ENCODE measurements at regions not wholly inside any gene's neighbourhood (a gene's known extent, or its start where the extent isn't known, plus 50 kb on each side); places are given as distances from the start of the nearest gene placed in this dataset.

DNA sequence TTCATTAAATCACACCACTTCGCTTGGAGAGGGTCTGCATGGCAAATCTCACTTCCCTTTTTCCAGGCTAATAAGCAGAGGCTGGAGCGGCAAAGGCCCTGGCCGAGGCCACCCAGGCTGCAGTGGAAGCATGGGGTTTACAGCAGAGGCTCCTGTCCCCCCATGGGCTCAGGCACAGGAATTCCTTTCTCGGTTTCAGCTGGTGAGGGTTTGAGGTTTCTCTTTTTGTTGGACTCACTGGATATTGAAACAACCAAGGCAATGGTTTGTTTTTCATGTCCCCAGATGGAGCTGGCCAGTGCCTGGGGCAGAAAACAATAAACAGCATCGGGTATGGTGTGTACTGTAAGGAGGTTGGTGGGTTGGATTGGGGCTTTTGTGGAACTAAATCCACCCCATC is 175.6 kb upstream of the RASGRP1 start:
- H3K27me3 ChIP-seq (replicated peaks; ENCODE audit: insufficient read depth, low read depth, low read length, poor library complexity), result peaks cover 47% of the 10 kb centered on the region
- CTCF ChIA-PET, result no interaction called here
- no TSS peak for BruUV-seq (replicated peaks)
- DNase-seq (ENCODE audit: low spot score), result no peak
- H3K9me3 ChIP-seq (ENCODE audit: low read depth, low read length, poor library complexity, severe bottlenecking), result no peaks in the 10 kb centered on the region
- H3K36me3 ChIP-seq (ENCODE audit: insufficient read depth, low read length, poor library complexity, severe bottlenecking), result no peaks in the 10 kb centered on the region
- POLR2A ChIA-PET (ENCODE audit: low non-redundant PET), result no interaction called here
- TF ChIP-seq EZH2 (IDR thresholded peaks at IDR 0.05; ENCODE audit: borderline replicate concordance, low read depth, low read length, poor library complexity, severe bottlenecking), result no peak
- TF ChIP-seq, protein P1, sequence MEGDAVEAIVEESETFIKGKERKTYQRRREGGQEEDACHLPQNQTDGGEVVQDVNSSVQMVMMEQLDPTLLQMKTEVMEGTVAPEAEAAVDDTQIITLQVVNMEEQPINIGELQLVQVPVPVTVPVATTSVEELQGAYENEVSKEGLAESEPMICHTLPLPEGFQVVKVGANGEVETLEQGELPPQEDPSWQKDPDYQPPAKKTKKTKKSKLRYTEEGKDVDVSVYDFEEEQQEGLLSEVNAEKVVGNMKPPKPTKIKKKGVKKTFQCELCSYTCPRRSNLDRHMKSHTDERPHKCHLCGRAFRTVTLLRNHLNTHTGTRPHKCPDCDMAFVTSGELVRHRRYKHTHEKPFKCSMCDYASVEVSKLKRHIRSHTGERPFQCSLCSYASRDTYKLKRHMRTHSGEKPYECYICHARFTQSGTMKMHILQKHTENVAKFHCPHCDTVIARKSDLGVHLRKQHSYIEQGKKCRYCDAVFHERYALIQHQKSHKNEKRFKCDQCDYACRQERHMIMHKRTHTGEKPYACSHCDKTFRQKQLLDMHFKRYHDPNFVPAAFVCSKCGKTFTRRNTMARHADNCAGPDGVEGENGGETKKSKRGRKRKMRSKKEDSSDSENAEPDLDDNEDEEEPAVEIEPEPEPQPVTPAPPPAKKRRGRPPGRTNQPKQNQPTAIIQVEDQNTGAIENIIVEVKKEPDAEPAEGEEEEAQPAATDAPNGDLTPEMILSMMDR (conservative IDR thresholded peaks at IDR 0.05; ENCODE audit: low read depth, low read length), result no peak
- no peak overlapping the region for H3K27ac ChIP-seq (ENCODE audit: low read depth, low read length, poor library complexity, severe bottlenecking)
- intact Hi-C loops (cut with micrococcal nuclease; ENCODE audit: unreplicated experiment), result loop anchor here (10.0 kb wide), 1 partner anchor 65 kb away; no protein-coding TSS in a partner anchor
- H3K4me3 ChIP-seq (ENCODE audit: low read depth, low read length, poor library complexity, severe bottlenecking), result no peak overlapping the region
- no peaks in the 10 kb centered on the region for H3K4me1 ChIP-seq (ENCODE audit: insufficient read depth, low read length, poor library complexity, severe bottlenecking)

DNA sequence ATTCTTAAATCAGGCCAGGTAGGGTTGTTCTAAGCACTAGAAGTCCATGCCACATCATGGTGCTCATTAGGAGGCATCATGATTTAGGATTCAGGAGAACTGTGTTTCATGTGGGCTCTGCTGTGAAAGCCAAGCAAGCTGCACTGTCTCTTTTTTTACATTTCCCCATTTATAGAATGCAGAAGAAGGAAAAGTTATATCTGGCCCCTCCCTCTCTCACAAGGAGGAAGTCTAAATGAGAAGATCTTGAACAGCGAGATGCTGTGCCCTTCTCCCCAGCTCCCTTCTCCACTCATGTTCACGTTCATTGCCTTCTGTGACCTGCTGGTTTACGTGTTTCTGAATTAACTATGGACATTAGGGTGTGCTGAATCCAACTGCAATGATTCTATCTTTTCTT is 178.5 kb upstream of the RASGRP1 start:
- H3K9me3 ChIP-seq (ENCODE audit: low read depth, low read length, poor library complexity, severe bottlenecking), result no peaks in the 10 kb centered on the region
- no peak overlapping the region for H3K4me3 ChIP-seq (ENCODE audit: low read depth, low read length, poor library complexity, severe bottlenecking)
- ChIA-PET POLR2A (ENCODE audit: low non-redundant PET) (no interaction called here), CTCF (no interaction called here)
- BruUV-seq (replicated peaks), result no TSS peak
- no peak overlapping the region for H3K27ac ChIP-seq (ENCODE audit: low read depth, low read length, poor library complexity, severe bottlenecking)
- intact Hi-C loops (cut with micrococcal nuclease; ENCODE audit: unreplicated experiment), result loop anchor here (10.0 kb wide), 1 partner anchor 62 kb away; no protein-coding TSS in a partner anchor
- peaks cover 27% of the 10 kb centered on the region for H3K27me3 ChIP-seq (replicated peaks; ENCODE audit: insufficient read depth, low read depth, low read length, poor library complexity)
- DNase-seq (ENCODE audit: low spot score), result no peak
- H3K4me1 ChIP-seq (ENCODE audit: insufficient read depth, low read length, poor library complexity, severe bottlenecking), result no peaks in the 10 kb centered on the region
- no peak for TF ChIP-seq EZH2 (IDR thresholded peaks at IDR 0.05; ENCODE audit: borderline replicate concordance, low read depth, low read length, poor library complexity, severe bottlenecking)
- no peaks in the 10 kb centered on the region for H3K36me3 ChIP-seq (ENCODE audit: insufficient read depth, low read length, poor library complexity, severe bottlenecking)

DNA sequence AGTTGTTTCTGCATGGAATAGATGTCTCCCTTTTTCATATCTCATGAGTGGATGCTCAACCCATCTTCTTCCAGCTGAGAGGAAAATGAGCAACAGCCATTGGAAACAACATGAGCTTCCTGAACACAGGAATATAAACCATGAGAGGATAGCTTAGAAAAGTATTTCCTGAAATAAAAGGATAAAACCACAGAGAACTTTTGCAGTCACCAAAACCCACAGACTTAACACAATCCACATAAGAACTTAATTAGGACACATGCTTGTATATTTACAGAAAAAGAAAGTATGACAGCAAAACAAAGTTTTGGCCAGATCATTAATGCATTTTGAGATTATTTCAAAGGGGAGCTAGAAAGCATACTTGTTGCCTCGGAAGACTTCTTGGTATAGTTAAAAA is 180.5 kb upstream of the RASGRP1 start:
- Histone ChIP-seq H3K27ac (ENCODE audit: low read depth, low read length, poor library complexity, severe bottlenecking) (no peak overlapping the region), H3K4me3 (ENCODE audit: low read depth, low read length, poor library complexity, severe bottlenecking) (no peak overlapping the region), H3K9me3 (ENCODE audit: low read depth, low read length, poor library complexity, severe bottlenecking) (no peaks in the 10 kb centered on the region), H3K36me3 (ENCODE audit: insufficient read depth, low read length, poor library complexity, severe bottlenecking) (no peaks in the 10 kb centered on the region), H3K4me1 (ENCODE audit: insufficient read depth, low read length, poor library complexity, severe bottlenecking) (no peaks in the 10 kb centered on the region), H3K27me3 (replicated peaks; ENCODE audit: insufficient read depth, low read depth, low read length, poor library complexity) (peaks cover 20% of the 10 kb centered on the region)
- no peak for DNase-seq (ENCODE audit: low spot score)
- TF ChIP-seq EZH2 (IDR thresholded peaks at IDR 0.05; ENCODE audit: borderline replicate concordance, low read depth, low read length, poor library complexity, severe bottlenecking), result no peak
- TF ChIP-seq, protein P1 (conservative IDR thresholded peaks at IDR 0.05; ENCODE audit: low read depth, low read length), result no peak
- BruUV-seq (replicated peaks), result no TSS peak
- intact Hi-C loops (cut with micrococcal nuclease; ENCODE audit: unreplicated experiment), result loop anchor here (10.0 kb wide), 1 partner anchor 60 kb away; no protein-coding TSS in a partner anchor
- CTCF ChIA-PET, result no interaction called here
- POLR2A ChIA-PET (ENCODE audit: low non-redundant PET), result no interaction called here

DNA sequence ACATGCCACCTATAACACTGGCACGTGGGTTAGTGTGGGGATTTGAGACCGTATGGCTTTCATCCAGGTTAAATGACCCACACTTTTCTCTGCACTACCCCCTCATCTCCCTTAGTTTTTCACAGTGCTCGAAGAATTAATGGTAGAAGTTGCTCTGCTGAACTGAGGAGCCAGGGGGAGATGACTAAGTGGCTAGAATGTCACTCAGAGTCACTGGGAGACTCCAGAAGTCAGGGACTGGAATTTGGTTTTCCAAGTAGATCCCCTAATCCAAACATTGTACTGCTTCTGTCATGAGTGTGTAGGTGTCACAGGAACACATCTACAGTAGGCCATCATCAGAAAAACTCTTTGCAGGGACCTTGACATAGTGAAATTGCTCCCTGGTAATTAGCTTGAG is 181.0 kb upstream of the RASGRP1 start:
- Histone ChIP-seq H3K4me1 (ENCODE audit: insufficient read depth, low read length, poor library complexity, severe bottlenecking) (no peaks in the 10 kb centered on the region), H3K27ac (ENCODE audit: low read depth, low read length, poor library complexity, severe bottlenecking) (no peak overlapping the region), H3K36me3 (ENCODE audit: insufficient read depth, low read length, poor library complexity, severe bottlenecking) (no peaks in the 10 kb centered on the region), H3K27me3 (replicated peaks; ENCODE audit: insufficient read depth, low read depth, low read length, poor library complexity) (peaks cover 15% of the 10 kb centered on the region), H3K4me3 (ENCODE audit: low read depth, low read length, poor library complexity, severe bottlenecking) (no peak overlapping the region), H3K9me3 (ENCODE audit: low read depth, low read length, poor library complexity, severe bottlenecking) (no peaks in the 10 kb centered on the region)
- TF ChIP-seq, protein P1 (conservative IDR thresholded peaks at IDR 0.05; ENCODE audit: low read depth, low read length), result no peak
- TF ChIP-seq EZH2 (IDR thresholded peaks at IDR 0.05; ENCODE audit: borderline replicate concordance, low read depth, low read length, poor library complexity, severe bottlenecking), result no peak
- POLR2A ChIA-PET (ENCODE audit: low non-redundant PET), result no interaction called here
- CTCF ChIA-PET, result no interaction called here
- BruUV-seq (replicated peaks), result no TSS peak
- DNase-seq (ENCODE audit: low spot score), result no peak
- intact Hi-C loops (cut with micrococcal nuclease; ENCODE audit: unreplicated experiment), result loop anchor here (10.0 kb wide), 1 partner anchor 59 kb away; no protein-coding TSS in a partner anchor
